Karpas-422 (cell line): ENCODE measurements at regions not wholly inside any gene's neighbourhood (a gene's known extent, or its start where the extent isn't known, plus 50 kb on each side); places are given as distances from the start of the nearest gene placed in this dataset.
"Not testable (repeated sequence)": the region's sequence is repeated elsewhere in the genome, so short reads cannot be mapped to it uniquely, and the experiment has no call there.

Source experiments
- DNase-seq: peaks from one replicate; pipeline ENCODE4 v3.0.0-alpha.2; 2015
- H2AFZ ChIP-seq: fragments of 200-600 bp; sonication (generic); 2 replicates; pipeline ENCODE4 v1.6.1; 2014; ENCODE audit warnings: antibody characterized with exemption, low read length, mixed read lengths
- H3K27ac ChIP-seq: fragments of 200-600 bp; sonication (generic); 2 replicates; pipeline ENCODE4 v1.5.1; 2014; ENCODE audit warnings: mild to moderate bottlenecking, low read length, moderate library complexity
- H3K27me3 ChIP-seq: fragments of 200-600 bp; sonication (generic); 2 replicates; pipeline ENCODE4 v1.6.1; 2014; ENCODE audit warnings: low read length, mixed read lengths
- H3K36me3 ChIP-seq: fragments of 200-600 bp; sonication (generic); 2 replicates; pipeline ENCODE4 v1.6.1; 2014; ENCODE audit warnings: low read length, mixed read lengths; ENCODE audit not compliant: insufficient read depth
- H3K4me1 ChIP-seq: fragments of 200-600 bp; sonication (generic); 2 replicates; pipeline ENCODE4 v1.6.1; 2014; ENCODE audit warnings: mild to moderate bottlenecking, low read length, mixed read lengths
- H3K4me2 ChIP-seq: fragments of 200-600 bp; sonication (generic); 2 replicates; pipeline ENCODE4 v1.6.1; 2014; ENCODE audit warnings: low read length, low read depth, mild to moderate bottlenecking; ENCODE audit not compliant: poor library complexity, severe bottlenecking
- H3K4me3 ChIP-seq: fragments of 200-600 bp; sonication (generic); 2 replicates; pipeline ENCODE4 v1.5.1; 2014; ENCODE audit warnings: mild to moderate bottlenecking, antibody characterized with exemption, low read length, mixed read lengths
- H3K79me2 ChIP-seq: fragments of 200-600 bp; sonication (generic); 2 replicates; pipeline ENCODE4 v1.6.1; 2014; ENCODE audit warnings: mild to moderate bottlenecking, low read length, mixed read lengths
- H3K9ac ChIP-seq: fragments of 200-600 bp; sonication (generic); 2 replicates; pipeline ENCODE4 v1.6.0; 2014; ENCODE audit warnings: low read length
- H3K9me2 ChIP-seq: fragments of 200-600 bp; sonication (generic), shearing (Covaris generic); replicated peaks from 2 replicates; pipeline ENCODE4 v1.6.0; 2014; ENCODE audit warnings: mild to moderate bottlenecking, low read length, moderate library complexity; ENCODE audit not compliant: insufficient read depth
- H3K9me3 ChIP-seq: fragments of 300-700, 200-600 bp; sonication (generic); 2 replicates; pipeline ENCODE4 v1.6.1; 2014; ENCODE audit warnings: low read length, mixed read lengths
- H4K20me1 ChIP-seq: fragments of 200-600 bp; sonication (generic); 2 replicates; pipeline ENCODE4 v1.6.1; 2014; ENCODE audit warnings: mild to moderate bottlenecking, antibody characterized with exemption, low read length, low read depth; ENCODE audit not compliant: insufficient read depth

GRCh38 chr1:794310-794709 is 107.9 kb upstream of the OR4F16 start:
- not testable (repeated sequence) for H3K4me1 ChIP-seq, H3K9me2 ChIP-seq, H3K27ac ChIP-seq, H3K36me3 ChIP-seq, H3K27me3 ChIP-seq, H3K9me3 ChIP-seq, H3K4me3 ChIP-seq, H3K4me2 ChIP-seq, H4K20me1 ChIP-seq, H3K79me2 ChIP-seq, H2AFZ ChIP-seq, H3K9ac ChIP-seq, DNase-seq

GRCh38 chr1:794918-795584 is 108.6 kb upstream of the OR4F16 start:
- H3K9me3 ChIP-seq, H3K4me2 ChIP-seq, H3K9ac ChIP-seq, H2AFZ ChIP-seq, H3K27me3 ChIP-seq, H3K79me2 ChIP-seq, H3K4me3 ChIP-seq, H3K4me1 ChIP-seq, H4K20me1 ChIP-seq, H3K27ac ChIP-seq, H3K9me2 ChIP-seq, H3K36me3 ChIP-seq, DNase-seq: not testable (repeated sequence)

- not testable (repeated sequence) for H3K4me1 ChIP-seq, DNase-seq, H4K20me1 ChIP-seq, H3K9me2 ChIP-seq, H3K36me3 ChIP-seq, H3K27ac ChIP-seq, H2AFZ ChIP-seq, H3K79me2 ChIP-seq, H3K27me3 ChIP-seq, H3K4me2 ChIP-seq, H3K9ac ChIP-seq, H3K9me3 ChIP-seq, H3K4me3 ChIP-seq
These were observed 111.2 kb upstream of the OR4F16 start for GRCh38 chr1:797649-798048.

GRCh38 chr1:800397-800796 is 113.9 kb upstream of the OR4F16 start:
- H3K9me3 ChIP-seq, H3K4me1 ChIP-seq, H3K27ac ChIP-seq, H3K4me2 ChIP-seq, H3K79me2 ChIP-seq, H3K9ac ChIP-seq, H3K9me2 ChIP-seq, H3K27me3 ChIP-seq, H3K36me3 ChIP-seq, H3K4me3 ChIP-seq, H2AFZ ChIP-seq, H4K20me1 ChIP-seq, DNase-seq: not testable (repeated sequence)

GRCh38 chr1:804378-805115 is 118.1 kb upstream of the OR4F16 start:
- H3K4me2 ChIP-seq, H3K79me2 ChIP-seq, H3K27me3 ChIP-seq, H3K4me3 ChIP-seq, H3K9me3 ChIP-seq, H3K4me1 ChIP-seq, H3K9ac ChIP-seq, H3K9me2 ChIP-seq, H3K36me3 ChIP-seq, H2AFZ ChIP-seq, H4K20me1 ChIP-seq, DNase-seq, H3K27ac ChIP-seq: not testable (repeated sequence)

- not testable (repeated sequence) for H3K4me1 ChIP-seq, H2AFZ ChIP-seq, H3K9me3 ChIP-seq, H4K20me1 ChIP-seq, H3K27me3 ChIP-seq, H3K4me3 ChIP-seq, H3K27ac ChIP-seq, H3K9ac ChIP-seq, H3K9me2 ChIP-seq, DNase-seq, H3K36me3 ChIP-seq, H3K4me2 ChIP-seq, H3K79me2 ChIP-seq
These were observed 118.4 kb upstream of the SAMD11 start for GRCh38 chr1:805310-805709.

GRCh38 chr1:807066-807465 is 116.7 kb upstream of the SAMD11 start:
- not testable (repeated sequence) for H3K4me1 ChIP-seq, H3K36me3 ChIP-seq, H3K4me2 ChIP-seq, DNase-seq, H3K27me3 ChIP-seq, H3K79me2 ChIP-seq, H3K9me3 ChIP-seq, H2AFZ ChIP-seq, H4K20me1 ChIP-seq, H3K9ac ChIP-seq, H3K9me2 ChIP-seq, H3K27ac ChIP-seq, H3K4me3 ChIP-seq

- H3K27ac ChIP-seq, H4K20me1 ChIP-seq, H3K36me3 ChIP-seq, H3K4me3 ChIP-seq, H3K27me3 ChIP-seq, H3K9ac ChIP-seq, H3K9me2 ChIP-seq, H3K79me2 ChIP-seq, DNase-seq, H3K4me1 ChIP-seq, H3K4me2 ChIP-seq, H3K9me3 ChIP-seq, H2AFZ ChIP-seq: not testable (repeated sequence)
These were observed 115.9 kb upstream of the SAMD11 start for GRCh38 chr1:807699-808390.
